ENCODE measurements at regions not wholly inside any gene's neighbourhood (a gene's known extent, or its start where the extent isn't known, plus 50 kb on each side); places are given as distances from the start of the nearest gene placed in this dataset.

GRCh38 chr4:111204797-111205196 is 581.9 kb upstream of the PITX2 start:
- Mint-ChIP-seq H3K9me3 (no peaks in the 10 kb centered on the region), H3K4me1 (peaks cover 10% of the 10 kb centered on the region), H3K27me3 (ENCODE audit: low read depth) (no peaks in the 10 kb centered on the region), H3K36me3 (ENCODE audit: low read depth) (no peaks in the 10 kb centered on the region), H3K4me3 (no peak overlapping the region), H3K27ac (peak overlapping the region; percentile 2 to 74 (median 33))
- no peak for TF ChIP-seq CTCF (IDR thresholded peaks at IDR 0.05; ENCODE audit: unreplicated experiment in 3 of 3)

- H3K27me3 Mint-ChIP-seq (ENCODE audit: low read depth), result no peaks in the 10 kb centered on the region
- TF ChIP-seq CTCF (IDR thresholded peaks at IDR 0.05; ENCODE audit: unreplicated experiment in 3 of 3), result no peak
- H3K4me1 Mint-ChIP-seq, result peaks cover 30% of the 10 kb centered on the region
- no peak overlapping the region for H3K27ac Mint-ChIP-seq
- H3K36me3 Mint-ChIP-seq (ENCODE audit: low read depth), result no peaks in the 10 kb centered on the region
- H3K9me3 Mint-ChIP-seq, result no peaks in the 10 kb centered on the region
- H3K4me3 Mint-ChIP-seq, result no peak overlapping the region
Measured at GRCh38 chr4:111208970-111209369, 586.1 kb upstream of the PITX2 start.

DNA sequence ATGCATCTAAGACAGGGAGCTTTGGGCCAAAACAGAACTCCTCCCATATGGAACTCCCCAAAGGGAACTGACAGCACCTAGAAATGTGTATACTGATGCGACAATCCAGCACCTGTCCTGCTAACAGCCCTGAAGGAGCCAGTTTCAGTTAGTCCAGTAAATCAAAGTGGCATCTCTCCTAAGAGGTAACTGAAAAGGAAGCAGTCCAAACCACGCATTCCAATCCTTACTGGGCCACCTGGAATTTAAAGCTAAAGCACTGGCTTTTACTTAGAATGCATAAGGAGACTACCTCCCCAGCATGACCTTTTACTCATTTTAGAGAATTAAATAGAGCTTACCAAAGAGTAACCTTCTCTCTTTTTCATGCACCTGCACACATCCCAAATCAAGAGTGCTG is 586.8 kb upstream of the PITX2 start:
- H3K36me3 Mint-ChIP-seq (ENCODE audit: low read depth), result no peaks in the 10 kb centered on the region
- H3K9me3 Mint-ChIP-seq, result no peaks in the 10 kb centered on the region
- H3K4me3 Mint-ChIP-seq, result no peak overlapping the region
- TF ChIP-seq CTCF (IDR thresholded peaks at IDR 0.05; ENCODE audit: unreplicated experiment in 3 of 3), result no peak
- H3K4me1 Mint-ChIP-seq, result peaks cover 31% of the 10 kb centered on the region
- H3K27me3 Mint-ChIP-seq (ENCODE audit: low read depth), result no peaks in the 10 kb centered on the region
- no peak overlapping the region for H3K27ac Mint-ChIP-seq

DNA sequence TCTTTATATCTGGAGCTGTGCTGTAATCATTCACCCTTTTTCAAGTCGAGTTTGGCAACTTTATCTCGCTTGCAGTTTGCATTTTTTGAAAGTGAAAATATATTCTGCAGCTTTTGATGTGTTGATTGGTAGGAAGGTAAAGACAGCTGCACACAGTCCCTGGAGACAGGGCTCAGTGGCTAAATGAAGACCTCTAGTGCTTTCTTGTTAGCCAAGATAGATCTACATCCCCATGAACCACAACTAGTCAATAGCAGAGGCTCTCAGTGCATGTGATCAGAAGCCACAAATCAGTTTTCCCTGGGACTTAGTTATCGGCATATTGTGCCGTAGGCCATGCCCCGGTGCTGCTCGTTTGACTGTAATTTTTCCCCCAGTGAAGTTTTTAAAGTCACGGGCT is 587.7 kb upstream of the PITX2 start:
- no peaks in the 10 kb centered on the region for H3K27me3 Mint-ChIP-seq (ENCODE audit: low read depth)
- peaks cover 35% of the 10 kb centered on the region for H3K4me1 Mint-ChIP-seq
- H3K9me3 Mint-ChIP-seq, result no peaks in the 10 kb centered on the region
- no peak for TF ChIP-seq CTCF (IDR thresholded peaks at IDR 0.05; ENCODE audit: unreplicated experiment in 3 of 3)
- H3K27ac Mint-ChIP-seq, result no peak overlapping the region
- H3K4me3 Mint-ChIP-seq, result no peak overlapping the region
- H3K36me3 Mint-ChIP-seq (ENCODE audit: low read depth), result no peaks in the 10 kb centered on the region

- Mint-ChIP-seq H3K4me3 (no peak overlapping the region), H3K27me3 (ENCODE audit: low read depth) (no peaks in the 10 kb centered on the region), H3K4me1 (peaks cover 46% of the 10 kb centered on the region), H3K9me3 (no peaks in the 10 kb centered on the region), H3K36me3 (ENCODE audit: low read depth) (no peaks in the 10 kb centered on the region), H3K27ac (no peak overlapping the region)
- TF ChIP-seq CTCF (IDR thresholded peaks at IDR 0.05; ENCODE audit: unreplicated experiment in 3 of 3), result no peak
Measured at GRCh38 chr4:111213531-111213930, 590.7 kb upstream of the PITX2 start.

DNA sequence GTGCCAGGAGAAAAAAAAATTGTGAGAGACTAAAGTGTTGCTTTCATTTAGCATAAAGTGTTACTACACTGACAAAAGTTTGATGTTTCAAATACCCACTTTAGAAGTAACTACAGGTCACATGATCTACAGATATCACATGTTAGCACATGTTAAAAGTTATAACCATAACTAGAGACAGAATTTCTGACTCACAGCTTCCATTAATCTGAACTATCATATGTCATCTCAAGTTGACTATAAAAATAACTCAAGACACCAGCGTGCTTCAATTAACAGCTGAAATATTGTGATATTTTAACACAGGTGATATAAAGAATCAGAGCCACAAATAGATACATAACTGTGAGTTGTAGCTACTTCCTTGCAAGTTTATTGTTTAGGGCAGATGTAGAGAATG is 591.5 kb upstream of the PITX2 start:
- Mint-ChIP-seq H3K4me1 (peaks cover 46% of the 10 kb centered on the region), H3K36me3 (ENCODE audit: low read depth) (no peaks in the 10 kb centered on the region), H3K4me3 (no peak overlapping the region), H3K27me3 (ENCODE audit: low read depth) (no peaks in the 10 kb centered on the region), H3K9me3 (no peaks in the 10 kb centered on the region), H3K27ac (peak overlapping the region; percentile 32 to 61 (median 59))
- no peak for TF ChIP-seq CTCF (IDR thresholded peaks at IDR 0.05; ENCODE audit: unreplicated experiment in 3 of 3)
